OCI-LY7 (cell line): ENCODE measurements at regions not wholly inside any gene's neighbourhood (a gene's known extent, or its start where the extent isn't known, plus 50 kb on each side); places are given as distances from the start of the nearest gene placed in this dataset.

ENCODE experiments used
- CTCF ChIP-seq: fragments of 200-600 bp; sonication (generic); conservative IDR thresholded peaks from 2 replicates; pipeline ENCODE4 v1.5.1; 2014; ENCODE audit warnings: mild to moderate bottlenecking, antibody characterized with exemption, low read length, moderate library complexity, mixed read lengths
- EZH2phosphoT487 ChIP-seq: fragments of 200-600 bp; sonication (generic); IDR thresholded peaks from 2 replicates; pipeline ENCODE4 v1.6.1; 2018; ENCODE audit warnings: low read depth, borderline replicate concordance, mild to moderate bottlenecking, mixed run types, antibody characterized with exemption, low read length, moderate library complexity, mixed read lengths

DNA sequence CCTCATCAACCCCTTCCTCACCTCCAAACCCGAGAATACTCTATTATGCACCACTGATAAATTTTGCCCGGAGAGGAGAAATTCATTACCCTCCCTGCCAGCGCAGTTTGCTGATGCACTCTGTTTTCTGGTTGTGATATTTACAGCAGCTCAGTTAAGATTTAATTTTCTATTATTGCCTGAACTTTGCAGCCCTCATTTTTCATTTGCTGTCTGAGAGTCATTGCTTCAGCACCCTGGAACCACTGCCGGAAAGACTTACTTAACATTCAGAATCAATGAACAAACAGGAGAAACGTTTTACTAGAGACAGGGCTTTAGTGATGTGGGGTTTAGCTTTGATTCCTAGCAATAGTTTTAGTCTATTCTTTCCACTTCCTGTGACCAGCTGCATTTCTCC lies 56.7 kb upstream of the MAMDC2 start:
- TF ChIP-seq EZH2phosphoT487, result no peak
- no peak for TF ChIP-seq CTCF
